LNCAP (cell line): ENCODE measurements at regions not wholly inside any gene's neighbourhood (a gene's known extent, or its start where the extent isn't known, plus 50 kb on each side); places are given as distances from the start of the nearest gene placed in this dataset.

Experiments used
- CTCF ChIP-seq: fragments of 450-650 bp; IDR thresholded peaks from 2 replicates; pipeline ENCODE4 v1.5.1; 2017; ENCODE audit warnings: mild to moderate bottlenecking

- no peak for TF ChIP-seq CTCF
Observed at GRCh38 chr5:44499381-44499780, 110.2 kb upstream of the FGF10 start.

DNA sequence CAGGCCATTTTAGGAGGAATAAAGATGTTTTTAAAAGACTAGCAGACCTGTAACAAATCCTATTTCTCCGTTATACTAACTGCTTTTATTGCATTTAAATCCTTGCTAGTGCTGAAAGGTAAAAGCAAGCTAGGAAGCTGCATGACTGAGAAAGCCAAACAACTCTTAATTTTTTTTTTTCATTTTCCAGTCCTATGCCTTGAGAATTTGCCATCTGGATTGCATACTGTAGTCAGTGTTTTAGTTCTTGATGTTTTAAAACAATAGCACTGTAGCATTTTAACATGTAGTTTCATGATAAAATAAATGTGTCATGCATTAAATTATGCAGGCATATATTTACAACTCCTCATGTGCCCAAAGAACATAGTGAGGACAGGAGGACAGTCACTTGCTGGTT, 108.4 kb upstream of the FGF10 start:
- TF ChIP-seq CTCF = no peak

- no peak for TF ChIP-seq CTCF
Observed at GRCh38 chr5:44495280-44495679, 106.1 kb upstream of the FGF10 start.

DNA sequence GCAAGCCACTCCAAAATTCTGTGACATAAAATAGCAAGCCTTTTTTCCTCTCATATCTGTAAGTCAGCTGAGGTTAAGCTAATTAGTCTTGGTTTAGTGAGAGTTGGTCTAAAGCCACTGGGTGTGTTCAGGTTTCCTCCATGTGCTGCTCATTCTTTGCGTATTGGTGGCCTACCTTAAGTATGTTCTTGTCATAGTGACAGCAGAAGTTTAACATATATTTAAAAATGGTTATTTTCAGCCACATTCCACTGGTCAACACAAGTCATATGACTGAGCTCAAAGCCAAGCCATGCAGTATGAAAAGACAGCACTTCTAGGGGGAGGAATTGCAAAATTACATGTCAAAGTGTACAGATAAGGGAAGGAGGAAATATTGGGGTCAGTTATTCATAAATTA, 100.5 kb upstream of the FGF10 start:
- TF ChIP-seq CTCF = no peak

DNA sequence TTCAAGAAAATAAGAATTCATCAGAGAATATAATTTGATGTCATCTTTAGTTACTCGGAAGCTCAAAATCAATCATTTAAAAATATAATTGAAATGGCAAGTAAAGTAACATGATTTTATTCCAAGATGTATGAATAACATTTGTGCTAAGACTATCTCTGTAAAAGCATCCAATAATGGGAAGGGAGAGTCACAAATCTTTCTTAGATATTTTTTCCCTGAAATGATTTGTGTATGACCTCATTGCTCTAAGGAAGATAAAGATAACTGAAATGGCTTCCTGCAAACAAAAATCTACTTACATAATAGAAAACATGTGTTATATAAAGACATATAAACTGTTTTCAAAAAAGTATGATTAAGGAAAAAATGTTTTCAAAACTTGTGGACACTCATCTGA, 97.4 kb upstream of the FGF10 start:
- TF ChIP-seq CTCF = no peak

DNA sequence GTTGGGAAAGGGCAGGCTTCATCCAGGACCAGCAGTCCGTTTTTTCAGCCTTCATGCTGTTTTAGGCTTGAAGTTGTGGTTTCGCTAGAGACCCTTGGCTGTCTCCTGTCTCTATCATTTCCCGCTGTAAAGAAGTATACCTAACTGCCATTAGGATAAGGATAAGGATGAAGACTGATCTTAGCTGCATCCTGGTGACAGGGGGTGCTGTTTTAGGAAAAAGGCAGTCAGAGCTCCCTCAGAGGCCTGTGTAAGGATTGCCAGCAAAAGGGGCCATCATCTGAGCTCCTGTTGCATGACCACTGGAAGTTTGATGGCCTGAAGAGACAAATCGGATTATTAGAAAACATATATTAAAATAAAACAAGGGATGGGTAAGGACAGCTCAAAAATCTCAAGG, 64.8 kb upstream of the FGF10 start:
- TF ChIP-seq CTCF = no peak

DNA sequence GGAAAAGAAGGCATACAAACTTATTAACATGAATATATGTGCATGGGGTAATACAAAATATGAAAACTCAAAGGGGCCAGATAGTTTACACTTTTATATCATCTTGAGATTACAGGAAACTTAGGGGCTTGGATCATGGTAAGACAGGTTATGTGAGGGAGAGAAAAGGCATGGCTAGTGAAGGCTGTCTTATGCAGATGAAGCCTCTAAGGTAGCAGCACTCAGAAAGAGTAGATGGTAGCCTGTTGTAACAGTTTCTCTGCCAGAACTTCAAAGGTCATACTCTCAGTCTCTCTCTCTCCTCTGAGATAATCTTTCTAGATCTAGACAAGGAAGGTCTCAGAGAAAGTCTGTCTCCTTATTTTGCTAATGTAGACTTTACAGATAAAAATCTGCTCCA, 57.2 kb upstream of the FGF10 start:
- no peak for TF ChIP-seq CTCF

DNA sequence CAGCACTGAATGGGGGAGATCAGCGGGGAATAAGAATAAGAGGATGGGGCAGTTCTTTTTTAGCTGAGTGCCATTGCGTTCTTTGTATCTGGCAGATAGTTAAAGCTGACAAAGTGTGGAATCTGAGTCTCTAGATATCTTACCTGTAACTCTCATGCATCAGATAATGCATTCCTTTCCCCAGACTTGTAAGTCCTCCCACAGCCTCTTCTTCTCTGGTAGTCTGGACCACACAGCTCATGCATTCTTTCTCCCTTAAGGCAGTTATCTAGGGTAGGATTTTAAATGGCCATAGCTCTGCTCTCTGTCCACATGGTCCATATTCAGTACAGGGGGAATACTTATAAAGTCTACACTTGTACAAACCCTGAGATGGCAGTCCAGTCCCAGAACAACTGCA, 54.0 kb upstream of the FGF10 start:
- no peak for TF ChIP-seq CTCF
